B cell (primary cell): ENCODE measurements at regions not wholly inside any gene's neighbourhood (a gene's known extent, or its start where the extent isn't known, plus 50 kb on each side); places are given as distances from the start of the nearest gene placed in this dataset.

Experiments used
- ATAC-seq: fragments of 200-7000 bp; cut with Tn5 transposase; one replicate; pipeline ENCODE4 v1.10.0; 2021; ENCODE audit warnings: low read depth, mild to moderate bottlenecking, moderate number of reproducible peaks, moderate library complexity
- CTCF ChIA-PET: fragments of 350-600 bp; sonication (Branson Sonifier 250); formaldehyde crosslinking; loops from one replicate; lab custom pipeline; 2021; ENCODE audit warnings: antibody characterized with exemption, inconsistent platforms; lab: Charles Lee
- POLR2A ChIA-PET: fragments of 350-600 bp; sonication (Branson Sonifier 250); formaldehyde crosslinking; loops from one replicate; lab custom pipeline; 2021; ENCODE audit warnings: antibody characterized with exemption; lab: Charles Lee
- DNase-seq: peaks from one replicate; pipeline ENCODE4 v3.0.0; 2013
- H2AFZ ChIP-seq: 2 replicates; pipeline ENCODE4 v1.6.1; 2012; ENCODE audit warnings: mild to moderate bottlenecking, low read depth, low read length; ENCODE audit not compliant: insufficient read depth, poor library complexity, severe bottlenecking
- H3K27ac ChIP-seq, 2 donors: 1 replicate in 1 of 2; 2 replicates in 1 of 2; pipeline ENCODE4 v1.5.1; 2012 to 2013; ENCODE audit warnings: low read length in 2 of 2, mild to moderate bottlenecking in 2 of 2, moderate library complexity in 1 of 2
- H3K27me3 ChIP-seq, 4 experiments: fragments of 200-600 bp in 1 of 4; sonication (generic) in 1 of 4; replicated peaks in 1 of 4; 1 replicate in 2 of 4; 2 replicates in 2 of 4; pipeline versions ENCODE4 v1.6.1 to v1.7.0; 2013 to 2016; ENCODE audit warnings: low read length in 3 of 4, mild to moderate bottlenecking in 2 of 4, mixed read lengths in 1 of 4, moderate library complexity in 1 of 4; ENCODE audit not compliant: insufficient read depth in 4 of 4, control insufficient read depth in 3 of 4; ENCODE audit errors: control extremely low read depth in 1 of 4
- H3K36me3 ChIP-seq, 2 experiments: replicated peaks in 1 of 2; 1 replicate in 1 of 2; 2 replicates in 1 of 2; pipeline versions ENCODE4 v1.6.1 to v1.7.1; 2013; ENCODE audit warnings: low read length in 1 of 2; ENCODE audit not compliant: insufficient read depth in 2 of 2, control insufficient read depth in 1 of 2; ENCODE audit errors: control extremely low read depth in 1 of 2, extremely low read depth in 1 of 2
- H3K4me1 ChIP-seq, 2 donors: fragments of 200-600 bp in 1 of 2; sonication (generic) in 1 of 2; 1 replicate in 1 of 2; 2 replicates in 1 of 2; pipeline versions ENCODE4 v1.5.1 to v1.6.1; 2013 to 2017; ENCODE audit warnings: low read length in 2 of 2; ENCODE audit not compliant: control insufficient read depth in 2 of 2, insufficient read depth in 2 of 2
- H3K4me2 ChIP-seq: replicated peaks from 2 replicates; pipeline ENCODE3; 2012; ENCODE audit warnings: mild to moderate bottlenecking, low read depth, low read length; ENCODE audit not compliant: poor library complexity, severe bottlenecking
- H3K4me3 ChIP-seq, 5 experiments: fragments of 200-600 bp in 1 of 5; sonication (generic) in 1 of 5; 1 replicate in 3 of 5; 2 replicates in 2 of 5; pipeline versions ENCODE4 v1.5.1 to v1.7.0; 2011 to 2016; ENCODE audit warnings: low read length in 4 of 5, mild to moderate bottlenecking in 4 of 5, low read depth in 2 of 5, control low read depth in 1 of 5, moderate library complexity in 1 of 5; ENCODE audit not compliant: insufficient read depth in 1 of 5; ENCODE audit errors: control extremely low read depth in 1 of 5, extremely low read depth in 1 of 5
- H3K79me2 ChIP-seq: fragments of 200-600 bp; sonication (generic); one replicate; pipeline ENCODE4 v1.6.0; 2016; ENCODE audit warnings: low read length; ENCODE audit not compliant: control insufficient read depth, insufficient read depth
- H3K9ac ChIP-seq: fragments of 200-600 bp; sonication (generic); 2 replicates; pipeline ENCODE4 v1.6.1; 2017; ENCODE audit warnings: mild to moderate bottlenecking, low read length, moderate library complexity
- H3K9me3 ChIP-seq, 3 donors: one replicate each; pipeline versions ENCODE4 v1.6.1 to v1.7.1; 2013; ENCODE audit warnings: low read length in 2 of 3; ENCODE audit not compliant: control insufficient read depth in 2 of 3, insufficient read depth in 1 of 3; ENCODE audit errors: control extremely low read depth in 1 of 3
- H4K20me1 ChIP-seq: 2 replicates; pipeline ENCODE4 v1.6.0; 2012; ENCODE audit warnings: mild to moderate bottlenecking, low read length; ENCODE audit not compliant: insufficient read depth, control insufficient read depth, poor library complexity, severe bottlenecking
- H3K27ac Mint-ChIP-seq: one replicate; pipeline ENCODE4 v1.8.0; 2021; ENCODE audit warnings: mixed read lengths
- H3K27me3 Mint-ChIP-seq: one replicate; pipeline ENCODE4 v1.8.0; 2021; ENCODE audit warnings: mixed read lengths
- H3K4me1 Mint-ChIP-seq: one replicate; pipeline ENCODE4 v1.8.0; 2021; ENCODE audit warnings: mixed read lengths
- H3K4me3 Mint-ChIP-seq: one replicate; pipeline ENCODE4 v1.8.0; 2021; ENCODE audit warnings: mixed read lengths
- H3K9me3 Mint-ChIP-seq: one replicate; pipeline ENCODE4 v1.8.0; 2022; ENCODE audit warnings: mixed read lengths; ENCODE audit not compliant: insufficient read depth
- CTCF ChIP-seq: fragments of 200-600 bp; IDR thresholded peaks from one replicate; pipeline ENCODE4 v1.8.0; 2022; ENCODE audit warnings: antibody characterized with exemption, mild to moderate bottlenecking
- EZH2 ChIP-seq: IDR thresholded peaks from 2 replicates; pipeline ENCODE4 v1.6.1; 2012; ENCODE audit warnings: borderline replicate concordance, low read depth, mild to moderate bottlenecking, moderate library complexity, low read length; ENCODE audit not compliant: insufficient read depth, poor library complexity, severe bottlenecking
- WGBS: methylation state at CpG from one replicate; pipeline ENCODE4 v1.1.5; 2013; ENCODE audit warnings: missing lambda C conversion rate; ENCODE audit not compliant: insufficient coverage; 5-methylcytosine and 5-hydroxymethylcytosine counted together
- intact Hi-C: fragments of 100-400 bp; cut with micrococcal nuclease; formaldehyde crosslinking; loops from one replicate; pipeline ENCODE4 v1.10.0; 2022

- peak overlapping the region; percentile 56 for H2AFZ ChIP-seq
- no peaks in the 10 kb centered on the region for H3K36me3 ChIP-seq
Observed at GRCh38 chr9:14428781-14429230, 114.9 kb upstream of the NFIB start.

DNA sequence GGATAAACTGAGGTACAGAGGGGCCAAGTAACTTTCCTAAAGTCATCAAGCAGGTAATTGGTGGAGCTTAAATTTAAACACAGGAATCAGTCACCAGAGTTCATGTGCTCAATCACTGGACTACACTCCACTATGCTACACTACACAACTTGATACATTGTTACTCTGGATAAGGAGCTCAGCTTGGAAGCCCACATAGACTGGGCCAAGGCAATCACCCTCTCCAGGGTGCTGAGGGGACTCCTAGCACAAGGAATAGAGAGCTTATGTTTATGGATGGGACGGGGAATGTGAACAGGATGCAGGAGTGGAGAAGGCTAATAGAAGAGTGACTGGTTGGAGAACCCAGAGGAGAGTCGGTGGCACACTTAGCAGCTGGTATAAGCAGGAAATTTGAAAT is 113.5 kb upstream of the NFIB start:
- TF ChIP-seq CTCF = no peak
- no peak for TF ChIP-seq EZH2
- Histone ChIP-seq H3K9me3 (no peaks in the 10 kb centered on the region), H3K27ac (no peak overlapping the region), H3K4me2 (no peak overlapping the region), H3K4me1 (no peaks in the 10 kb centered on the region), H3K9ac (no peak overlapping the region), H4K20me1 (no peaks in the 10 kb centered on the region), H3K27me3 (peaks cover 0 to 4% (median 0%) of the 10 kb centered on the region in 4 experiments), H3K79me2 (no peaks in the 10 kb centered on the region), H2AFZ (no peak overlapping the region), H3K36me3 (no peaks in the 10 kb centered on the region), H3K4me3 (no peak overlapping the region)
- Mint-ChIP-seq H3K27me3 (peaks cover 18% of the 10 kb centered on the region), H3K4me1 (peaks cover 3% of the 10 kb centered on the region), H3K27ac (no peak overlapping the region), H3K9me3 (no peaks in the 10 kb centered on the region), H3K4me3 (no peak overlapping the region)
- CTCF ChIA-PET = interaction anchor here (1.0 to 2.2 kb wide), 3 partner anchors 8 to 14 kb away, joined by 3 to 9 read pairs (median 3); no protein-coding TSS in a partner anchor
- intact Hi-C loops = no loop called here
- DNase-seq (no peak), ATAC-seq (no peak)
- WGBS = 78% methylated on average over 1 of the region's 2 CpGs
- POLR2A ChIA-PET = no interaction called here

More at GRCh38 chr9:14428781-14429230, 114.9 kb upstream of the NFIB start:
- Histone ChIP-seq H3K4me1 (no peaks in the 10 kb centered on the region), H3K9me3 (no peaks in the 10 kb centered on the region), H3K4me3 (no peak overlapping the region), H3K79me2 (no peaks in the 10 kb centered on the region), H3K4me2 (no peak overlapping the region), H4K20me1 (no peaks in the 10 kb centered on the region), H3K27ac (no peak overlapping the region), H3K9ac (no peak overlapping the region), H3K27me3 (peaks cover 0 to 9% (median 0%) of the 10 kb centered on the region in 4 experiments)
- DNase-seq = peak; percentile 32
- Mint-ChIP-seq H3K4me1 (peaks cover 3% of the 10 kb centered on the region), H3K27me3 (peaks cover 27% of the 10 kb centered on the region), H3K9me3 (no peaks in the 10 kb centered on the region), H3K4me3 (no peak overlapping the region), H3K27ac (no peak overlapping the region)
- CTCF ChIA-PET = interaction anchor here (1.2 to 1.9 kb wide), 2 partner anchors 11 to 17 kb away, joined by 3 to 4 read pairs; no protein-coding TSS in a partner anchor
- POLR2A ChIA-PET = no interaction called here
- ATAC-seq = no peak
- intact Hi-C loops = no loop called here
- WGBS = 8% methylated on average over 9 of the region's 11 CpGs
- TF ChIP-seq EZH2 (no peak), CTCF (peak; percentile 73)
